CD14-positive monocyte (primary cell): ENCODE measurements at regions not wholly inside any gene's neighbourhood (a gene's known extent, or its start where the extent isn't known, plus 50 kb on each side); places are given as distances from the start of the nearest gene placed in this dataset.

Experiments
- DNase-seq, 3 donors: peaks; one replicate each; pipeline ENCODE4 v3.0.0-alpha.2; 2011 to 2022
- H2AFZ ChIP-seq: 2 replicates; pipeline ENCODE4 v1.6.0; 2012; ENCODE audit warnings: mild to moderate bottlenecking, low read depth, low read length, inconsistent platforms; ENCODE audit not compliant: insufficient read depth, poor library complexity, severe bottlenecking
- H3K27ac ChIP-seq, 2 donors: 1 replicate in 1 of 2; 2 replicates in 1 of 2; pipeline ENCODE4 v1.5.1; 2012 to 2013; ENCODE audit warnings: low read length in 2 of 2, control low read depth in 1 of 2, inconsistent platforms in 1 of 2, low read depth in 1 of 2, mild to moderate bottlenecking in 1 of 2
- H3K27me3 ChIP-seq, 2 donors: one replicate each; pipeline versions ENCODE4 v1.6.0 to v1.6.1; 2011 to 2013; ENCODE audit warnings: low read length in 2 of 2; ENCODE audit not compliant: control insufficient read depth in 2 of 2, insufficient read depth in 2 of 2
- H3K36me3 ChIP-seq, 2 donors: replicated peaks in 1 of 2; 1 replicate in 1 of 2; 2 replicates in 1 of 2; pipeline versions ENCODE4 v1.5.1 to v1.6.1; 2012 to 2013; ENCODE audit warnings: low read length in 2 of 2, control low read depth in 1 of 2, inconsistent platforms in 1 of 2, mild to moderate bottlenecking in 1 of 2; ENCODE audit not compliant: insufficient read depth in 2 of 2, control insufficient read depth in 1 of 2
- H3K4me1 ChIP-seq, 2 donors: 1 replicate in 1 of 2; 2 replicates in 1 of 2; pipeline versions ENCODE4 v1.5.1 to v1.6.1; 2012 to 2013; ENCODE audit warnings: low read length in 2 of 2, control low read depth in 1 of 2, inconsistent platforms in 1 of 2, mild to moderate bottlenecking in 1 of 2, moderate library complexity in 1 of 2; ENCODE audit not compliant: insufficient read depth in 2 of 2, control insufficient read depth in 1 of 2
- H3K4me2 ChIP-seq: replicated peaks from 2 replicates; pipeline ENCODE3; 2012; ENCODE audit warnings: low read length, moderate library complexity, mild to moderate bottlenecking; ENCODE audit not compliant: poor library complexity, severe bottlenecking; ENCODE audit errors: extremely low read depth
- H3K4me3 ChIP-seq, 3 experiments: fragments of 200-600 bp in 1 of 3; sonication (generic) in 1 of 3; replicated peaks in 1 of 3; 1 replicate in 2 of 3; 2 replicates in 1 of 3; pipeline ENCODE4 v1.5.1; 2011 to 2013; ENCODE audit warnings: low read length in 3 of 3, mild to moderate bottlenecking in 3 of 3, control low read depth in 2 of 3, low read depth in 2 of 3, inconsistent platforms in 1 of 3, moderate library complexity in 1 of 3
- H3K79me2 ChIP-seq: 2 replicates; pipeline ENCODE4 v1.6.0; 2012; ENCODE audit warnings: mild to moderate bottlenecking, control low read depth, inconsistent platforms, low read length, moderate library complexity; ENCODE audit not compliant: insufficient read depth
- H3K9ac ChIP-seq: 2 replicates; pipeline ENCODE4 v1.6.0; 2017; ENCODE audit warnings: low read length, mild to moderate bottlenecking; ENCODE audit not compliant: insufficient read depth, poor library complexity, severe bottlenecking
- H3K9me3 ChIP-seq, 2 donors: replicated peaks in 1 of 2; 1 replicate in 1 of 2; 2 replicates in 1 of 2; pipeline versions ENCODE4 v1.5.1 to v1.6.1; 2012 to 2013; ENCODE audit warnings: low read length in 2 of 2, control low read depth in 1 of 2; ENCODE audit not compliant: control insufficient read depth in 1 of 2, insufficient read depth in 1 of 2
- H4K20me1 ChIP-seq: 2 replicates; pipeline ENCODE4 v1.6.0; 2012; ENCODE audit warnings: mild to moderate bottlenecking, low read length, control low read depth, moderate library complexity; ENCODE audit not compliant: insufficient read depth
- H3K27ac Mint-ChIP-seq, 7 donors: one replicate each; pipeline ENCODE4 v1.8.0; 2020; ENCODE audit warnings: mild to moderate bottlenecking in 7 of 7, mixed read lengths in 7 of 7, moderate library complexity in 6 of 7, inconsistent platforms in 2 of 7
- H3K27me3 Mint-ChIP-seq, 3 donors: one replicate each; pipeline ENCODE4 v1.8.0; 2021 to 2022; ENCODE audit warnings: low read depth in 3 of 3, mild to moderate bottlenecking in 3 of 3, mixed read lengths in 3 of 3, moderate library complexity in 3 of 3, inconsistent platforms in 1 of 3
- H3K36me3 Mint-ChIP-seq, 2 donors: one replicate each; pipeline ENCODE4 v1.8.0; 2020; ENCODE audit warnings: mixed read lengths in 2 of 2, inconsistent platforms in 1 of 2, mild to moderate bottlenecking in 1 of 2
- H3K4me1 Mint-ChIP-seq: one replicate; pipeline ENCODE4 v1.8.0; 2020; ENCODE audit warnings: mild to moderate bottlenecking, mixed read lengths
- H3K4me3 Mint-ChIP-seq, 2 donors: one replicate each; pipeline ENCODE4 v1.8.0; 2020; ENCODE audit warnings: mild to moderate bottlenecking in 2 of 2, mixed read lengths in 2 of 2, moderate library complexity in 1 of 2
- H3K9me3 Mint-ChIP-seq, 7 donors: one replicate each; pipeline ENCODE4 v1.8.0; 2020 to 2022; ENCODE audit warnings: mixed read lengths in 7 of 7, mild to moderate bottlenecking in 6 of 7, moderate library complexity in 6 of 7, inconsistent platforms in 2 of 7
- WGBS: methylation state at CpG from one replicate; pipeline ENCODE4 v1.1.5; 2013; ENCODE audit warnings: missing lambda C conversion rate; ENCODE audit not compliant: insufficient coverage; 5-methylcytosine and 5-hydroxymethylcytosine counted together
- intact Hi-C, 2 donors: fragments of 100-400 bp; cut with micrococcal nuclease; formaldehyde crosslinking; loops; one replicate each; pipeline versions ENCODE4 v1.15.0 to v1.15.1; 2023
- TF ChIP-seq, protein P1 (sequence below): fragments of 200-600 bp; IDR thresholded peaks from one replicate; pipeline ENCODE4 v1.8.0; 2022; ENCODE audit warnings: antibody characterized with exemption, mild to moderate bottlenecking

DNA sequence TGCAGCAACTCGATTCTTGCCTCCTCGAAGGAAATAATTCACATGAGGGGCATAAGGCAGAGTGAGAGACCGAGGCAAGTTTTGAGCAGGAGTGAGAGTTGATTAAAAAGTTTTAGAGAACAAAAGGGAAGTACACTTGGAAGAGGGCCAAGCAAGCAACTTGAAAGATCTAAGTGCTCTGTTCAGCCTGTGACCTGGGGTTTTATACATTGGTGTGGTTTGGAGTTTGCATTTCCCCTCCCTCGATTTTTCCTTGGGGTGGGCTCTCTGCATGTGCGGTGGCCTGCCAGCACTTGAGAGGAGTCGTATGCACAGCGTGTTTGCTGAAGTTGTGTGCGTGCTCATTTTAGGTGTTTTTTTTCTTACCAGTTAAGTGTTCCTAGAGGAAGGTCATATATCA lies 356.4 kb downstream of the KLHL4 start:
- no peak overlapping the region for H3K4me3 Mint-ChIP-seq
- H3K79me2 ChIP-seq = no peaks in the 10 kb centered on the region
- no peak overlapping the region for H3K9ac ChIP-seq

DNA sequence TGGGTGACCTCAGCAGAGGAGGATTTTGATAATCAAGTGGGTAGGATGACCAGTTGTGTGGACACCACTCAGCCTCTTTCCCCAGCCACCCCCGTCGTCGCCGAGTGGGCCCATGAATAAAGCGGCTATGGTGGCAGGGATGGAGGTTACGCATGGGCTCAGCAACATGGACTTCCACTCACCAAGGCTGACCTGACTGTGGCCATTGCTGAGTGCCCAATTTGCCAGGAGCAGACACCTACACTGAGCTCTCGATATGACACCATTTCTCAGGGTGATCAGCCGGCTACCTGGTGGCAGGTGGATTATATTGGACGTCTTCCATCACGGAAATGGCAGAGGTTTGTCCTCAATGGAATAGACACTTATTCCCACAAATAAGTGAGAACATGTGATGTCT lies 361.3 kb downstream of the KLHL4 start:
- Mint-ChIP-seq H3K36me3 (no peaks in the 10 kb centered on the region), H3K4me1 (no peaks in the 10 kb centered on the region), H3K9me3 (peaks cover 0 to 4% (median 1%) of the 10 kb centered on the region in 7 donors), H3K27me3 (no peaks in the 10 kb centered on the region), H3K4me3 (no peak overlapping the region), H3K27ac (no peak overlapping the region)
- no peak overlapping the region for H3K4me2 ChIP-seq
- no peak overlapping the region for H3K9ac ChIP-seq
- no peak overlapping the region for H3K27ac ChIP-seq
- no peaks in the 10 kb centered on the region for H4K20me1 ChIP-seq
- H3K4me1 ChIP-seq = no peaks in the 10 kb centered on the region
- H3K9me3 ChIP-seq = peaks cover 0 to 4% of the 10 kb centered on the region in 2 donors
- no peak overlapping the region for H2AFZ ChIP-seq
- no CpG with 5 or more reads among the region's 10 CpGs for WGBS
- H3K4me3 ChIP-seq = no peak overlapping the region
- no peak for DNase-seq
- H3K79me2 ChIP-seq = no peaks in the 10 kb centered on the region
- H3K27me3 ChIP-seq = no peaks in the 10 kb centered on the region
- TF ChIP-seq, protein P1, sequence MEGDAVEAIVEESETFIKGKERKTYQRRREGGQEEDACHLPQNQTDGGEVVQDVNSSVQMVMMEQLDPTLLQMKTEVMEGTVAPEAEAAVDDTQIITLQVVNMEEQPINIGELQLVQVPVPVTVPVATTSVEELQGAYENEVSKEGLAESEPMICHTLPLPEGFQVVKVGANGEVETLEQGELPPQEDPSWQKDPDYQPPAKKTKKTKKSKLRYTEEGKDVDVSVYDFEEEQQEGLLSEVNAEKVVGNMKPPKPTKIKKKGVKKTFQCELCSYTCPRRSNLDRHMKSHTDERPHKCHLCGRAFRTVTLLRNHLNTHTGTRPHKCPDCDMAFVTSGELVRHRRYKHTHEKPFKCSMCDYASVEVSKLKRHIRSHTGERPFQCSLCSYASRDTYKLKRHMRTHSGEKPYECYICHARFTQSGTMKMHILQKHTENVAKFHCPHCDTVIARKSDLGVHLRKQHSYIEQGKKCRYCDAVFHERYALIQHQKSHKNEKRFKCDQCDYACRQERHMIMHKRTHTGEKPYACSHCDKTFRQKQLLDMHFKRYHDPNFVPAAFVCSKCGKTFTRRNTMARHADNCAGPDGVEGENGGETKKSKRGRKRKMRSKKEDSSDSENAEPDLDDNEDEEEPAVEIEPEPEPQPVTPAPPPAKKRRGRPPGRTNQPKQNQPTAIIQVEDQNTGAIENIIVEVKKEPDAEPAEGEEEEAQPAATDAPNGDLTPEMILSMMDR = no peak
- H3K36me3 ChIP-seq = no peaks in the 10 kb centered on the region
- intact Hi-C loops = no loop called here

More for the DNA sequence above, 356.4 kb downstream of the KLHL4 start:
- no peaks in the 10 kb centered on the region for H3K4me1 Mint-ChIP-seq
- Histone ChIP-seq H4K20me1 (no peaks in the 10 kb centered on the region), H3K9me3 (peaks cover 0 to 4% of the 10 kb centered on the region in 2 donors), H3K27ac (no peak overlapping the region), H3K27me3 (no peaks in the 10 kb centered on the region), H3K4me3 (no peak overlapping the region), H2AFZ (no peak overlapping the region), H3K4me1 (no peaks in the 10 kb centered on the region), H3K36me3 (no peaks in the 10 kb centered on the region), H3K4me2 (no peak overlapping the region)
- no peak for DNase-seq
- no peaks in the 10 kb centered on the region for H3K36me3 Mint-ChIP-seq
- H3K27ac Mint-ChIP-seq = no peak overlapping the region
- no peaks in the 10 kb centered on the region for H3K27me3 Mint-ChIP-seq
- H3K9me3 Mint-ChIP-seq = peaks cover 0 to 4% (median 1%) of the 10 kb centered on the region in 7 donors
- intact Hi-C loops = no loop called here
- TF ChIP-seq, protein P1 = no peak
- WGBS = 0% methylated on average over 1 of the region's 8 CpGs
